Esophagus muscularis mucosa (tissue), 3 donors: ENCODE measurements at regions not wholly inside any gene's neighbourhood (a gene's known extent, or its start where the extent isn't known, plus 50 kb on each side); places are given as distances from the start of the nearest gene placed in this dataset.

Source experiments
- EP300 ChIP-seq: sonication (generic); formaldehyde crosslinking; IDR thresholded peaks from one replicate; pipeline ENCODE4 v1.6.1; 2017; ENCODE audit warnings: antibody characterized with exemption
- POLR2A ChIP-seq: fragments of 450-650 bp; IDR thresholded peaks from one replicate; pipeline ENCODE4 v1.6.1; 2017; ENCODE audit warnings: antibody characterized with exemption, moderate library complexity, mild to moderate bottlenecking, low read depth
- POLR2AphosphoS5 ChIP-seq, 2 donors: sonication (generic); formaldehyde crosslinking; IDR thresholded peaks; one replicate each; pipeline ENCODE4 v1.6.1; 2017; ENCODE audit warnings: antibody characterized with exemption in 2 of 2

DNA sequence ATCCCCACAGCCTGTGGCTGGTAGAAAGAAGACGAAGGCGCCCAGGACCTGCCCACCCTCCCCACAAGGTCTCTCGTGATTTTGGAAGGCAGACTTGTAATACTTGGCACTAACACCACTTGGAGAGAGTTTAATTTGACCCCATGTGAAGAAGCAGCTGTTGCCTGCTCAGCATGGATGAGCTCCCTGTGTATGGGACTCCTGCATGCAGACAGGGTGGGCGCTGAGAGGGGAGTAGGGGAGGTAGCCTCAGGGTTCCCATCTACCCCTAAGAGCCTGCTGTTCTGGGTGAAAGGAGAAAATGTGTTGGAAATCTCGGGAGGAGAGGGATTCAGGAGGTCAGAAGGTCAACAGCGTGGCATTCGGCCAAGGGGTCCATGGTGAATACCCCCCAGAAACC is 625.9 kb downstream of the TBC1D22A start:
- TF ChIP-seq POLR2AphosphoS5 (IDR thresholded peaks at IDR 0.05) (no peak), POLR2A (no peak), EP300 (no peak)
